PC-3 (cell line): ENCODE measurements at regions not wholly inside any gene's neighbourhood (a gene's known extent, or its start where the extent isn't known, plus 50 kb on each side); places are given as distances from the start of the nearest gene placed in this dataset.

Source experiments
- ATAC-seq: fragments of 200-7000 bp; cut with Tn5 transposase; 2 replicates; pipeline ENCODE4 v1.9.1; 2020; ENCODE audit warnings: mild to moderate bottlenecking, moderate library complexity
- BruUV-seq: library from RNA; stranded (reverse); fragments of 400-500 nt; replicated peaks from 2 replicates; lab custom pipeline; 2021; lab: Mats Ljungman, UMichigan
- CTCF ChIA-PET: fragments of 300-600 bp; sonication (Branson Sonifier 250); formaldehyde crosslinking; loops from one replicate; lab custom pipeline; 2022; ENCODE audit warnings: antibody characterized with exemption; lab: Charles Lee
- POLR2A ChIA-PET: fragments of 300-600 bp; sonication (Branson Sonifier 250); formaldehyde crosslinking; loops from one replicate; lab custom pipeline; 2022; ENCODE audit warnings: antibody characterized with exemption; ENCODE audit not compliant: unreplicated experiment; lab: Charles Lee
- DNase-seq: peaks from one replicate; pipeline ENCODE4 v3.0.0-alpha.2; 2015
- H2AFZ ChIP-seq: fragments of 300-600 bp; sonication (generic); 2 replicates; pipeline ENCODE4 v1.6.0; 2016; ENCODE audit warnings: antibody characterized with exemption, low read length
- H3F3A ChIP-seq: fragments of 300-600 bp; sonication (generic); one replicate; pipeline ENCODE4 v1.6.0; 2017; ENCODE audit warnings: antibody characterized with exemption, low read length, control low read depth, mild to moderate bottlenecking; ENCODE audit not compliant: unreplicated experiment
- H3K27ac ChIP-seq: fragments of 300-600 bp; sonication (generic); 2 replicates; pipeline ENCODE4 v1.5.1; 2016; ENCODE audit warnings: mild to moderate bottlenecking, low read length
- H3K27me3 ChIP-seq: fragments of 300-600 bp; sonication (generic); 2 replicates; pipeline ENCODE4 v1.6.1; 2016; ENCODE audit warnings: low read length, mixed read lengths
- H3K36me3 ChIP-seq: fragments of 300-600 bp; sonication (generic); 2 replicates; pipeline ENCODE4 v1.6.1; 2016; ENCODE audit warnings: low read depth, mixed run types, low read length, mixed read lengths
- H3K4me1 ChIP-seq: fragments of 300-600 bp; sonication (generic); 2 replicates; pipeline ENCODE4 v1.5.1; 2016; ENCODE audit warnings: low read length; ENCODE audit not compliant: insufficient read depth
- H3K4me2 ChIP-seq: fragments of 300-600 bp; sonication (generic); 2 replicates; pipeline ENCODE4 v1.6.0; 2016; ENCODE audit warnings: low read length
- H3K4me3 ChIP-seq: fragments of 300-600 bp; sonication (generic); 2 replicates; pipeline ENCODE4 v1.5.1; 2016; ENCODE audit warnings: mild to moderate bottlenecking, low read length, mixed read lengths
- H3K79me2 ChIP-seq: fragments of 300-600 bp; sonication (generic); 2 replicates; pipeline ENCODE4 v1.6.1; 2017; ENCODE audit warnings: low read length, mixed read lengths
- H3K9ac ChIP-seq: fragments of 300-600 bp; sonication (generic); 2 replicates; pipeline ENCODE4 v1.6.0; 2016; ENCODE audit warnings: mild to moderate bottlenecking, low read length
- H3K9me2 ChIP-seq: fragments of 300-600 bp; sonication (generic); replicated peaks from 2 replicates; pipeline ENCODE4 v1.6.1; 2016; ENCODE audit warnings: mixed run types, low read length, mixed read lengths
- H3K9me3 ChIP-seq: fragments of 300-600 bp; sonication (generic); 2 replicates; pipeline ENCODE4 v1.6.1; 2016; ENCODE audit warnings: low read length, mixed read lengths
- H4K20me1 ChIP-seq: fragments of 300-600 bp; sonication (generic); 2 replicates; pipeline ENCODE4 v1.6.1; 2016; ENCODE audit warnings: low read length, mixed read lengths
- CTCF ChIP-seq: fragments of 300-600 bp; sonication (generic); conservative IDR thresholded peaks from 2 replicates; pipeline ENCODE4 v1.5.1; 2017; ENCODE audit warnings: antibody characterized with exemption, low read depth, mild to moderate bottlenecking, low read length
- EZH2 ChIP-seq: fragments of 300-600 bp; sonication (generic); IDR thresholded peaks from one replicate; pipeline ENCODE4 v1.6.1; 2017; ENCODE audit warnings: antibody characterized with exemption, mild to moderate bottlenecking, low read length; ENCODE audit not compliant: unreplicated experiment
- EZH2phosphoT487 ChIP-seq: fragments of 300-600 bp; sonication (generic); IDR thresholded peaks from 2 replicates; pipeline ENCODE4 v1.6.1; 2018; ENCODE audit warnings: mild to moderate bottlenecking, antibody characterized with exemption, low read length, borderline replicate concordance
- intact Hi-C: fragments of 100-400 bp; cut with micrococcal nuclease; formaldehyde crosslinking; loops from 2 replicates; pipeline ENCODE4 v1.9.0; 2023

DNA sequence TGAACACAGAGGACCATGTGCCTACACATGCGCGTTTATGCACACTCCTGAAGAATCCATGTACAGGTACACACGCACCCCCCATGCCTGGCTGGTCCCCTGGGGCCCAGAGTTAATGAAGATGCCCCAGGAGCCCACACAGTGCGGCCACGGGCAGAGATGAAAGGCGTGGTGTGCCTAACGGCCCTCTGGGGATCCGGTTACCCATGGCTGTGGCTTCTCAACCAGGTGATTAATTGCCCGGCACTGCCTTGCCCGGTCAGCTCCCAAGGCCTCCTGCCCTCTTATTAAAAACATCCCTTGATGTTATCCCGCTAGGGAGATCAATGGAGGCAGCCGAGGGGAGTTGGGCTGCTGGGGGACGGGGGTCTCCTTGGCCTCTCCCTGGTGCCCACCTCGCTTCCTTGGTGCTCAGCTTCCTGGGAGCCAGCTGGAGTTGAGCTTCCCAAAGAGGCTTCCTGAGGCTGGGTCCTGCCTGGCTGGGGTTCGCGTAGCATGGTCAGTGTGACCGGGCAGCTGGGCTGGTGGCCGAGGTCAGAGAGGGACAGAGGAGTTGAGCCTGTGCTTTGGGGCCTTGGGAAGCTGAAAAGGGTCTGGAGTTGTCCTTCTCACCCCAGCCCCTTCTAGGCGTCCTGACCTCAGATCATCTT is 75.0 kb upstream of the WNT4 start:
- H3K4me3 ChIP-seq, result no peak overlapping the region
- ChIA-PET CTCF (no interaction called here), POLR2A (no interaction called here)
- H3K4me1 ChIP-seq, result no peaks in the 10 kb centered on the region
- H2AFZ ChIP-seq, result no peak overlapping the region
- no peak overlapping the region for H3K4me2 ChIP-seq
- no peak overlapping the region for H3K27ac ChIP-seq
- ATAC-seq, result no peak
- intact Hi-C loops, result no loop called here
- no peaks in the 10 kb centered on the region for H3K9me3 ChIP-seq
- H3K79me2 ChIP-seq, result no peaks in the 10 kb centered on the region
- H3K9ac ChIP-seq, result no peak overlapping the region
- H3K27me3 ChIP-seq, result no peaks in the 10 kb centered on the region
- H4K20me1 ChIP-seq, result no peaks in the 10 kb centered on the region
- H3K36me3 ChIP-seq, result no peaks in the 10 kb centered on the region
- no peaks in the 10 kb centered on the region for H3F3A ChIP-seq
- no peaks in the 10 kb centered on the region for H3K9me2 ChIP-seq
- TF ChIP-seq EZH2, result no peak
- no peak for TF ChIP-seq CTCF
- no peak for TF ChIP-seq EZH2phosphoT487
- DNase-seq, result no peak
- no TSS peak for BruUV-seq

DNA sequence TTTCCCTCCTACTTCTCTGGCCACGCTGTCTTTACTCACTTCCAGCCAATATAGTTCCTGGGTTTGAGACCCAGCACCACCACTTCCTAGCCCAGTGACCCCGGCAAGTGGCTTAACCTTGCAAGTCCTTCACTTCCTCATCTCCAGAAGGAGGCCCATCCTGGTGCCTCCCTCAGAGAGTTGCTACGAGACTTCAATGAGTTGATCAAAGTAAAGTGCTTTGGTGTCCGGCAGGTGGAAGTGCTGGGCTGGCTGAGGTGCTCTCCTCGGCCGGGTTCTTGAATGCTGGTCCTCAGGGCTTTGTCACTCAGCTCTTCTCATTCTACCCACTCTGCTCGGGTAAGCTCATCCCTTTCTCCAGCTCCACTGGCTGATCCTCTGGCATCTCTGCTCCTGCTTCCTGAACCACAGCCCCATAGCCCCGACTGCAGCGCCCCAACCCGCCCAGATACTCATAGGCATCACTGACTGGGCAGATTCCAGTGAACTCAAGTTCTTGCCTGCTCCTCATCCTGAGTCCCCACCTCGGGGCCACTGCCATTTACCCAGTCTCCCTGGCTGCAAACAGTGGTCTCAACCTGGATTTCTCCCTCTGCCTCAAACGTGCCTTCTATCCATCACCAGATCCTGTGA is 75.8 kb upstream of the WNT4 start:
- no peak overlapping the region for H3K27ac ChIP-seq
- no peak overlapping the region for H2AFZ ChIP-seq
- TF ChIP-seq CTCF (no peak), EZH2phosphoT487 (no peak), EZH2 (no peak)
- CTCF ChIA-PET, result interaction anchor here (0.5 kb wide), 1 partner anchor 57 kb away, joined by 3 read pairs; no protein-coding TSS in a partner anchor
- DNase-seq (no peak), ATAC-seq (no peak)
- H3K4me3 ChIP-seq, result no peak overlapping the region
- no TSS peak for BruUV-seq
- H3K79me2 ChIP-seq, result no peaks in the 10 kb centered on the region
- POLR2A ChIA-PET, result no interaction called here
- H3K4me2 ChIP-seq, result no peak overlapping the region
- no peaks in the 10 kb centered on the region for H3K9me3 ChIP-seq
- no peaks in the 10 kb centered on the region for H3K36me3 ChIP-seq
- H3F3A ChIP-seq, result no peaks in the 10 kb centered on the region
- intact Hi-C loops, result no loop called here
- H4K20me1 ChIP-seq, result no peaks in the 10 kb centered on the region
- H3K9me2 ChIP-seq, result no peaks in the 10 kb centered on the region
- no peaks in the 10 kb centered on the region for H3K27me3 ChIP-seq
- H3K4me1 ChIP-seq, result no peaks in the 10 kb centered on the region
- H3K9ac ChIP-seq, result no peak overlapping the region

DNA sequence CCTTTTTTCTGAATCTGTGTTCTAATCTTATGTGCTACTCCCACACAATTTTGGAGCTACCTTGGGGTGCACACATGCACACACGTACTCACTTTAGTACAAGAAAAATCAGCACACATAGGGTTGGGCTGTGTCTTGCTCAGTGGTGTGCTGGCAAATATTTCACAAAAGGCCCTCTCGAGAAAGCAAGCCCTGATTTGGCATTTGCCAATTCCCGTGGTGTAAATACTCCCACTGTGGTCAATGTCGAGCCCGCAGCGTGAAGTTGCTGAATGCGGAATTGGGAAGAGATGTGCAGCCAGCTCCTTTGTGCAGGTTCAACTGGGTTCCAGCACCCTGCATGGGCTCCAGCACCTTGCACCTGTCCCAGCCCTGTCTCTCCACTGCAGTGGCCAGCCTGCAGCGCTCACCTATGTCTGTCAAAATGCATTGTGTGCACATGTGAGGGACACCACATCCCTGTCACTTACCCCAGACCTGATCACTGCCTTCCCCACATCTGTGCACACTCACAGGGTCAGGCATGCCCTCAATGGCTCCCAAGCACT is 78.4 kb upstream of the WNT4 start:
- no peaks in the 10 kb centered on the region for H3K4me1 ChIP-seq
- intact Hi-C loops, result no loop called here
- no peak overlapping the region for H3K4me3 ChIP-seq
- no peaks in the 10 kb centered on the region for H3K27me3 ChIP-seq
- no TSS peak for BruUV-seq
- ChIA-PET CTCF (no interaction called here), POLR2A (no interaction called here)
- ATAC-seq (no peak), DNase-seq (no peak)
- TF ChIP-seq EZH2 (no peak), EZH2phosphoT487 (no peak), CTCF (no peak)
- no peak overlapping the region for H2AFZ ChIP-seq
- H3K79me2 ChIP-seq, result no peaks in the 10 kb centered on the region
- H4K20me1 ChIP-seq, result no peaks in the 10 kb centered on the region
- no peaks in the 10 kb centered on the region for H3K36me3 ChIP-seq
- no peaks in the 10 kb centered on the region for H3K9me3 ChIP-seq
- no peaks in the 10 kb centered on the region for H3K9me2 ChIP-seq
- H3K4me2 ChIP-seq, result no peak overlapping the region
- no peak overlapping the region for H3K27ac ChIP-seq
- no peaks in the 10 kb centered on the region for H3F3A ChIP-seq
- no peak overlapping the region for H3K9ac ChIP-seq
